GM12878 (cell line): ENCODE measurements at regions not wholly inside any gene's neighbourhood (a gene's known extent, or its start where the extent isn't known, plus 50 kb on each side); places are given as distances from the start of the nearest gene placed in this dataset.

Experiments
- ATAC-seq: fragments of 200-7000 bp; cut with Tn5 transposase; 3 replicates; pipeline ENCODE4 v1.9.1; 2020; ENCODE audit warnings: mild to moderate bottlenecking, moderate library complexity
- BruUV-seq: library from RNA; stranded (reverse); fragments of 400-500 nt; replicated peaks from 2 replicates; lab custom pipeline; 2021; lab: Mats Ljungman, UMichigan
- CTCF ChIA-PET: fragments of 300-600 bp; sonication (Branson Sonifier 250); formaldehyde crosslinking; extraction: SDS; loops from one replicate; lab custom pipeline; 2021; ENCODE audit warnings: inconsistent platforms; lab: Yijun Ruan, JAX
- POLR2A ChIA-PET: fragments of 350-600 bp; formaldehyde crosslinking; extraction: SDS; loops from one replicate; lab custom pipeline; 2021; ENCODE audit warnings: inconsistent platforms; lab: Charles Lee
- RAD21 ChIA-PET: fragments of 300-600 bp; sonication (Branson Sonifier 250); formaldehyde crosslinking; loops from one replicate; lab custom pipeline; 2023; ENCODE audit warnings: antibody characterized with exemption; ENCODE audit not compliant: unreplicated experiment; lab: Charles Lee
- SMC1A ChIA-PET: fragments of 300-600 bp; sonication (Branson Sonifier 250); formaldehyde crosslinking; loops from one replicate; lab custom pipeline; 2023; ENCODE audit not compliant: unreplicated experiment, uncharacterized antibody; lab: Charles Lee
- DNase-seq: peaks from one replicate; pipeline ENCODE4 v3.0.0-alpha.2; 2011; ENCODE audit warnings: low read depth, low spot score
- FAIRE-seq: peaks from 3 replicates; lab custom pipeline; 2011; peaks lifted over from hg19 to GRCh38; lab: Jason Lieb, UNC
- H2AFZ ChIP-seq: 2 replicates; pipeline ENCODE4 v1.6.0; 2011; ENCODE audit warnings: low read depth, low read length, control low read depth; ENCODE audit not compliant: control insufficient read depth
- H3K27ac ChIP-seq: 2 replicates; pipeline ENCODE4 v1.5.1; 2011; ENCODE audit warnings: control low read depth; ENCODE audit not compliant: control insufficient read depth, insufficient read depth
- H3K27me3 ChIP-seq, 2 experiments: replicated peaks in 1 of 2; 2 replicates each; pipeline versions ENCODE4 v1.6.0 to v1.6.1; 2011; ENCODE audit warnings: low read length in 1 of 2; ENCODE audit not compliant: control insufficient read depth in 2 of 2, insufficient read depth in 2 of 2
- H3K36me3 ChIP-seq, 2 experiments: 2 replicates each; pipeline ENCODE4 v1.5.1; 2011; ENCODE audit warnings: low read length in 1 of 2; ENCODE audit not compliant: control insufficient read depth in 2 of 2, insufficient read depth in 2 of 2
- H3K4me1 ChIP-seq: 2 replicates; pipeline ENCODE4 v1.6.1; 2011; ENCODE audit warnings: mild to moderate bottlenecking, low read length, moderate library complexity, mixed read lengths; ENCODE audit not compliant: control insufficient read depth, insufficient read depth
- H3K4me2 ChIP-seq: 2 replicates; pipeline ENCODE4 v1.6.0; 2011; ENCODE audit warnings: control low read depth; ENCODE audit not compliant: control insufficient read depth, insufficient read depth
- H3K4me3 ChIP-seq: fragments of 200-600 bp; sonication (generic); 2 replicates; pipeline ENCODE4 v1.5.1; 2016
- H3K79me2 ChIP-seq: 2 replicates; pipeline ENCODE4 v1.6.0; 2011; ENCODE audit warnings: low read length; ENCODE audit not compliant: control insufficient read depth, insufficient read depth
- H3K9ac ChIP-seq: 2 replicates; pipeline ENCODE4 v1.8.0; 2011; ENCODE audit warnings: low read length, control low read depth, mixed read lengths; ENCODE audit not compliant: control insufficient read depth, insufficient read depth
- H3K9me3 ChIP-seq: replicated peaks from 3 replicates; pipeline ENCODE4 v1.5.1; 2011; ENCODE audit warnings: mild to moderate bottlenecking, low read length; ENCODE audit not compliant: control insufficient read depth, insufficient read depth
- H4K20me1 ChIP-seq: 2 replicates; pipeline ENCODE4 v1.6.0; 2011; ENCODE audit not compliant: control insufficient read depth, insufficient read depth
- BCL11A ChIP-seq: IDR thresholded peaks from 2 replicates; pipeline ENCODE4 v1.6.1; 2011; ENCODE audit warnings: low read depth, low read length
- CBX5 ChIP-seq: sonication (generic); IDR thresholded peaks from 2 replicates; pipeline ENCODE4 v1.6.1; 2016; ENCODE audit warnings: low read depth, moderate library complexity, mild to moderate bottlenecking, inconsistent platforms
- CHD1 ChIP-seq: IDR thresholded peaks from 2 replicates; pipeline ENCODE4 v1.6.1; 2012; ENCODE audit warnings: low read depth, low read length, improper control_type of control experiment
- DPF2 ChIP-seq: fragments of 450-650 bp; IDR thresholded peaks from 2 replicates; pipeline ENCODE4 v1.6.1; 2017; ENCODE audit warnings: mild to moderate bottlenecking
- HDAC2 ChIP-seq: fragments of 200-600 bp; sonication (generic); IDR thresholded peaks from 2 replicates; pipeline ENCODE4 v1.6.1; 2017
- HSF1 ChIP-seq: fragments of 150-350 bp; IDR thresholded peaks from 2 replicates; pipeline ENCODE4 v1.6.1; 2014; ENCODE audit warnings: mild to moderate bottlenecking, low read depth, low read length
- JUNB ChIP-seq: IDR thresholded peaks from 2 replicates; pipeline ENCODE4 v1.6.1; 2016; ENCODE audit warnings: antibody characterized with exemption, mild to moderate bottlenecking
- KLF5 ChIP-seq: fragments of 450-650 bp; IDR thresholded peaks from 2 replicates; pipeline ENCODE4 v1.6.1; 2014; ENCODE audit warnings: mild to moderate bottlenecking; ENCODE audit not compliant: partially characterized antibody
- MLLT1 ChIP-seq: fragments of 450-650 bp; IDR thresholded peaks from 2 replicates; pipeline ENCODE4 v1.6.1; 2016; ENCODE audit warnings: mild to moderate bottlenecking
- MXI1 ChIP-seq: fragments of 150-350 bp; IDR thresholded peaks from 2 replicates; pipeline ENCODE4 v1.6.1; 2011; ENCODE audit warnings: low read depth, mild to moderate bottlenecking, inconsistent platforms, low read length, improper control_type of control experiment
- NR2C1 ChIP-seq: fragments of 450-650 bp; IDR thresholded peaks from 2 replicates; pipeline ENCODE4 v1.6.1; 2017; ENCODE audit warnings: antibody characterized with exemption, mild to moderate bottlenecking, moderate library complexity
- RELA ChIP-seq: fragments of 450-650 bp; IDR thresholded peaks from 2 replicates; pipeline ENCODE4 v1.8.0; 2014; ENCODE audit warnings: borderline replicate concordance; ENCODE audit not compliant: partially characterized antibody
- RELB ChIP-seq: fragments of 450-650 bp; IDR thresholded peaks from 2 replicates; pipeline ENCODE4 v1.6.1; 2017; ENCODE audit warnings: low read depth, mild to moderate bottlenecking, moderate library complexity
- ZBTB11 ChIP-seq: fragments of 450-650 bp; formaldehyde crosslinking; IDR thresholded peaks from 2 replicates; pipeline ENCODE4 v1.5.0; 2022; ENCODE audit warnings: mild to moderate bottlenecking, missing genetic modification characterization
- ZNF274 ChIP-seq: IDR thresholded peaks from one replicate; pipeline ENCODE4 v1.8.0; 2011; ENCODE audit not compliant: insufficient read length, insufficient read depth
- ZNF384 ChIP-seq: IDR thresholded peaks from 2 replicates; pipeline ENCODE4 v1.6.1; 2012; ENCODE audit warnings: low read depth, mild to moderate bottlenecking, low read length, improper control_type of control experiment, borderline replicate concordance
- ZNF622 ChIP-seq: fragments of 450-650 bp; IDR thresholded peaks from 2 replicates; pipeline ENCODE4 v1.6.1; 2017; ENCODE audit warnings: mild to moderate bottlenecking, inconsistent platforms
- WGBS: methylation state at CpG from one replicate; pipeline ENCODE4 v1.1.6; 2016; ENCODE audit warnings: low lambda C conversion rate; ENCODE audit not compliant: insufficient replicate concordance, insufficient coverage; ENCODE audit errors: missing lambda C conversion rate; 5-methylcytosine and 5-hydroxymethylcytosine counted together
- in situ Hi-C: fragments of 300-500 bp; cut with MboI; formaldehyde crosslinking; loops from 9 replicates; pipeline ENCODE4 v1.14.3; 2018; ENCODE audit warnings: mixed read lengths
- intact Hi-C: fragments of 100-400 bp; cut with micrococcal nuclease; formaldehyde crosslinking; loops from one replicate; pipeline ENCODE4 v1.14.2; 2022; ENCODE audit not compliant: unreplicated experiment

- no peak for FAIRE-seq
- Histone ChIP-seq H3K9me3 (no peaks in the 10 kb centered on the region), H3K27me3 (no peaks in the 10 kb centered on the region), H2AFZ (no peak overlapping the region), H3K79me2 (no peaks in the 10 kb centered on the region), H3K36me3 (no peaks in the 10 kb centered on the region), H3K27ac (no peak overlapping the region), H4K20me1 (no peaks in the 10 kb centered on the region), H3K4me3 (no peak overlapping the region), H3K4me1 (no peaks in the 10 kb centered on the region), H3K4me2 (no peak overlapping the region), H3K9ac (no peak overlapping the region)
- ATAC-seq, result no peak
- ChIA-PET SMC1A (no interaction called here), CTCF (interaction anchor here (0.6 kb wide), 1 partner anchor 85 kb away, joined by 3 read pairs; no protein-coding TSS in a partner anchor), POLR2A (no interaction called here), RAD21 (no interaction called here)
- DNase-seq, result no peak
- WGBS, result 25% methylated on average over 3 of the region's 3 CpGs
- intact Hi-C loops (no loop called here), in situ Hi-C loops (no loop called here)
- no TSS peak for BruUV-seq
- TF ChIP-seq ZNF384 (no peak), CBX5 (no peak), RELB (no peak), ZNF274 (no peak), NR2C1 (no peak), HDAC2 (no peak), DPF2 (no peak), ZNF622 (no peak), RELA (no peak), BCL11A (no peak), KLF5 (no peak), HSF1 (no peak), MXI1 (no peak), ZBTB11 (CRISPR knock-in tag) (no peak), JUNB (no peak), MLLT1 (no peak), CHD1 (no peak)
Observed at GRCh38 chr11:92325416-92325815, 100.8 kb downstream of the FAT3 start.
